Fibroblast of skin of right biceps (primary cell): ENCODE measurements at regions not wholly inside any gene's neighbourhood (a gene's known extent, or its start where the extent isn't known, plus 50 kb on each side); places are given as distances from the start of the nearest gene placed in this dataset.
A peak's percentile ranks its signal among the peaks of the same experiment; 100 is the strongest.
"Not testable (repeated sequence)": the region's sequence is repeated elsewhere in the genome, so short reads cannot be mapped to it uniquely, and the experiment has no call there.

ENCODE experiments used
- DNase-seq: peaks from one replicate; pipeline ENCODE4 v3.0.0-alpha.2; 2013

DNA sequence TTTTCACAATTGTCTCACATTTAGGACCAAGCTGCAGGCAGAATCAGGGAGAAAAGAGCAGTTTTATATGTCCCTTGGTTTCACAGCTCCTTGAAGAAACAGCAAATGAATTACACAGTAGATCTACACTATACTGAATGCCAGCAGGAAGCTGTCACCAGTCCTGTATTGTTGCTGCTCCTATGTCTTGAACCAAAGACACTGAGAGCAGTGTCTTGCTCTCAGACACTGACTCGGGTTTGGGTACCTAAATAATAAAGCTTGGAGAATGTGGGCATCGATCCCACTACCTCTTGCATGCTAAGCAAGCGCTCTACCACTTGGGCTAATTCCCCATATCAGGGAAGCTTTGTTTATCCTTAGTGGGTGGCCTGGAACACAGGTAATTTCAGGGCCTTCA, 552.7 kb downstream of the PRIM2 start:
- not testable (repeated sequence) for DNase-seq

DNA sequence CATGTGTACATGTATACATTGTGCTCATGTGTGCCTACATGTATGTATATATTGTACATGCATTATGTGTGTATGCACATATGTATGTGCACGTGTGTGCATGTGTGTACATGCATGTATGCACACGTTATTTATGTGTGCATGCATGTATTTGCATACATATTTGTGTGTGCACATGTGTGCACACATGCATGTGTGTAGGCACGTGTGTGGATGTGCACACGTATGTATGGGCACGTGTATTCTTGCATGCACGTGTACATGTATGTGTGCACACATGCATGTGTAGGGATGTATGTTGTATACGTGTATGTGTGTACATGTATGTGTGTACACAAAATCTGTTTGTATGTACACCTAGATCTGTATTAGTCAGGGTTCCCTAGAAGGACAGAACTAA, 556.0 kb downstream of the PRIM2 start:
- not testable (repeated sequence) for DNase-seq

DNA sequence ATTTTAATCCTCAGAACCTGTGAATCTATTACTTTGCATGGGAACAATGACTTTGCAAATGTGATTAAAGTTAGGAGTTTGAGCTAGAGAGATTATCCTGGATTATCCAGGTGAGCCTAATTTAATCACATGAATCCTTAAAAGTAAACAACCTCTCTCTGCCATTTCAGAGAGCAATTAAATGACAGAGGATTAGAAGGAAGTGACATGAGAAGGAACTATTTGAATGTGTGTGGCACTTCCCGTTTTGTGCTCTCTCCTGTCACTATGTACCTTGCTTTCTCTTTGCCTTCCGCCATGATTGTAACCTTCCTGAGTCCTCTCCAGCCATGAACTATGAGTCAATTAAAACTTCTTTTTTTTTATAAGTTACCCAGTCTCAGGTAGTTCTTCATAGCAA, 559.2 kb downstream of the PRIM2 start:
- not testable (repeated sequence) for DNase-seq

DNA sequence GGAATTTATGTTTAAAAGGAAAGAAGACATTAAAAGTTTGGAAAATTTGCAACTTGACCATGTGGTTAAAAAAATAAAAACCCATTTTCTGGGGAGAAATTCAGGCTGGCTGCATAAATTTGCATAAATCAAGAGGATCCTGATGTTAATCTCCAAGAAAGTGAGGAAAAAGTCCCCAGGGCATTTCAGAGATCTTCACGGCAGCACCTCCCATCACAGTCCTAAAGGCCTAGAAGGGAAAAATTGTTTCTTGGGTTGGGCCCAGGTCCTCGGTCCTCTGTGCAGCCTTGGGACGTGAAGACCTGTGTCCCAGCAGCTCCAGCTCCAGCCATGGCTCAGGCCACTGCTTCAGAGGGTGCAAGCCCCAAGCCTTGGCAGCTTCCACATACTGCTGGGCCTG, 560.3 kb downstream of the PRIM2 start:
- DNase-seq = not testable (repeated sequence)

DNA sequence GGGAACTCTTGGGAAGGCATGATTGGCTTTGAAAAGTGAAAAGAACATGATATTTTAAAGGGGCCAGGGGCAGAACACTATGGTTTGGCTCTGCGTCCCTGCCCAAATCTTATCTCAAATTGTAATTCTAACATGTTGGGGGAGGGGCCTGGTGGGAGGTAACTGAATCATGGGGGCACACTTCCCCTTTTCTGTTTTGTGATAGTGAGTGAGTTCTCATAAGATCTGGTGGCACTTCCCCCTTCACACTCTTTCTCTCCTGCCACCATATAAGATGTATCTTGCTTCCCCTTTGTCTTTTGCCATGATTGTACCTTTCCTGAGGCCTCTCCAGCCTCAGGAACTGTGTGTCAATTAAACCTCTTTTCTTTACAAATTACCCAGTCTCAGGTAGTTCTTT, 561.4 kb downstream of the PRIM2 start:
- not testable (repeated sequence) for DNase-seq

DNA sequence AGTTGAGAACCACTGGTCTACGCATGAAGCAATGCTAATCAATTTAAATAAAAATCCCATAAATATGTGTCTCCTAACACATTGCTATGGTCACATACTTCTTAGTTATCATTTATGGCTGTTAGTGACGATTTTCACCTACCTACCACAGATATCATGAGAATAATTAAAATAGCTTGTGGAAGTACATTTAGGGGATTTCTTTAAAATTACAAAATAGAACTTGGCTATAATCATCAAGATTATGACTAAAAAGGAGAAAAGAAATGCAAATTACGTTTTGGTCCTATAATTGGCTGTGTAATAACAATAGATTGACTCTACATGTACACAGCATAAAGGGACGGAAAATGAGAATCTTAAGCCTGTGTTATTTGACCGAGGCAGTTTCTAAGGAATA, 581.4 kb downstream of the PRIM2 start:
- DNase-seq = not testable (repeated sequence)

DNA sequence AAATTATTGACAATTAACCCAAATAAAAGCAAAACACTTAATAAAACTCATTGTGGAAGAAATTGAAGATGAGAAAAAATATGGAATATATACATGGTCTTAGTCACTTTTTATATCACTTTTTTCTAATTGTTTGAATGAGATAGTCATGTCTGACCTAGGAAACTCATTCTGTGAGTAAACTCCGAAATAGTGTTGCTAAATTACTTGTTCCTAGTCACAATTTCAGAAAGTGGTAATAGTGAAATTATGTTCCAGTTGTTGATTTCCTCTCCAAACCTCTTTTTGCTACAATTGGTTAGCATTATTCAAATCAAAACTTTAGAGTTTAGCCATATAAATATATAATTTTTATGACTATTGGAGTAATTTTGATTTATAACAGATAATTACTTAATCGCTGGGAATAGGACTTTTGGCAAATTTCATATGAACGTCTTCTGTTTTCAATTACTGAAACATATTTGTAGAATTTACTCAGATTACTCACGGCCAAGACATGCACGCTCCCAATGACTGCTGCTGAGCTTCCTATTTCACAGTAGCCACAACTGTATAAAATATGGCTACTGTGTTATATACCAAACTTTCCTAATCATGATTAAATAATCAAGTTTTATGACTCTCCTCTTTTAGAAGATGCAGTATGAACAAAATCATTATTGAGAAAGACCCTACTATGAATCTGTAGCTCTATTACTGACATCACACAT, 583.4 kb downstream of the PRIM2 start:
- DNase-seq = peak; percentile 34

DNA sequence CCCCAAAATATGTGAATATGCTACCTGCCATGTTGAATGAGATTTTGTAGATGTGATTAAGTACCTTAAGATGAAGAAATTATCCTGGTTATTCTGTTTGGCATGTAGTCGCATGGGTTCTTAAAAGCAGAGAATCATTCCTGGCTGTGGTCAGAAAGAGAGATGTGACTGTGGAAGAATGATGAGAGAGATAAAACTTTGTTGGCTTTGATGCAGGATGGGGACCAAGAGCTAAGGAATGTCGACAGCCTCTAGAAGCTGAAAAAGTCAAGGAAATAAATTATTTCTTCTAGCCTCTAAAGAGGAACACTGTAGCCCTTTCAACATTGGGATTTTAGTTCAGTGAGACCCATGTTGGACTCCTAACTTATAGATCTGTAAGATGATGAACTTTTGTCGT, 584.0 kb downstream of the PRIM2 start:
- DNase-seq = peak; percentile 75

DNA sequence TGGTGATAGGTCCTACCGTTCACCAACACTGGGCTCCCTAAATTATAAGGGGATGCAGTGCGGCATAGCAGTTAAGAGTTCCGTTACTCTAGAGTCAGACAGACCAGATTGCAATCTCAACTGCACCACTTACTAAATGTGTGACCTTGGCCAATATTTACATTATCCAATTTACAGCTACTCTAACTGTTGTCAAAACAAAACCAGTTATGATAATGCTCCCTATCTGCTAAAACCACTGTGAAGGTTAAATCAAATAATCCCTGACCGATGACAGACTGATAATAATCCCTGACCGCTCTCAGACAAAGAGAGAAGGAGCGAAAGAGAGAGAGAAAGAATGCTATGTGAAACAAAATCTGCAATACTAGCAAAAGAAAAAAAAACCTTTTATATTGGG, 586.9 kb downstream of the PRIM2 start:
- not testable (repeated sequence) for DNase-seq

DNA sequence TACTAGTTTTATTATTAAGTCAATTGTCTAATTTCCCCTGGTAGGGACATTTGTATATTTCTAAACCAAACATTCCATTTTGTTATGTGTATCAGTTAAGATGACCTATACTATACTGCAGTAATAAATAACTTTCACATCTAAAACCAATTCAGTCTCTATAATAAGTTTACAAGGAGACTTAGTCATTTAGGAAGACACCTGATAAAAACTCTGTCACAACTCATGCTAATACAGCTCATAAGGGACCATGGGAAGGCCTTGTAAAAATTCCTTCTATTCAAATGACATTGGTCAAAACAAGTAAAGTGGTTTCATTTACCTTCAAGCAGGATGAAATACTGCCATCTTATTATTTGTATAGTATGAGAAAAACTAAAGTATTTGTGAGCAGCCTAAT, 597.9 kb downstream of the PRIM2 start:
- not testable (repeated sequence) for DNase-seq

DNA sequence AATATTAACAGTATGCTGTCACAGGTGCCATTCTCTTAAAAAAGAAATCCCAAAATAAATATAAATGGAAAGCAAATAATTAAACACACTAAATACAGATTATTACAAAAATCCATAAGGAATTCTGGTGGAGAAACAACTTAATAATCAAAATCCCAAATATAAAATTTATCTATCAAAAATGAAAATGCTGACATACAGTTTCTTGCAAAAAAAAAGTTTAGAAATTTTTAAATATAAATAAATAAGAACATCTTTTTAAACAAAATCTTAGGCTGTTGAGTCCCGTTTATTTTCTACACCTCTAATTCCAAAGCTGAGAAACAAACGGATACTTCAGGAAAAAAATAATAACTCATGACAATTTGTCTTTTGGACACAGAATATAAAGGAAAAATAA, 625.5 kb downstream of the PRIM2 start:
- DNase-seq = not testable (repeated sequence)

DNA sequence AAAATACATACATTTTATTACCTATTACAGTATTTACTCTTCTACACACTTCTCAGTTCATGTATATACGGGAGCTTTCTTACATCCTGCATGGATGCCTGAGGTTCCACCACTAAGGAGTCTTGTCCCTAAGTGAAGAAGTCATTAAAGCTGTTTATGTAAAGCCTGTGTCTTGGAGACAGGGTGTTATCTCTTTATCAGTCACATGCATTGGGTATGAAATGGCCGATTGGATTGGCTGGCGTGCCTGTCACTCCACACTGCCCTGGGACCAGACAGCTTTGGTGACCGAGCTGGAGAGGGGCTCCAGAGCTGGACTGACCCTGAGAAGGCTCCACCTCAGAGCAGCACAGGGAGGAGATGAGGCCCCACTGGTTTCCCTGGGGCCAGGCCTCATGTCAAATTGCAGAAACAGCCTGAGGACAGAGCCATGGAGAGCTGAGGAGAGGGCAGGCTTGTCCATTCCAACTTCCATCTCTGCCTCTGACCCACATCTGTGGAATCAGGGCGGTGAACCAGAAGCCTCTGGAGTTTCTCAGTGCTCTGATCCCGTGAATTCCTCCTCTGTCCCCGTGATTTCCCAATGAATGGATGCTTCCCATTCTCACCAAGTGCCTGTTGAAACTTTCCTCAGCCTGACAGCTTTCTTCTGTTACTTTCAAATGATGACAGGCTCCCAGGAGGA, 628.8 kb downstream of the PRIM2 start:
- not testable (repeated sequence) for DNase-seq

DNA sequence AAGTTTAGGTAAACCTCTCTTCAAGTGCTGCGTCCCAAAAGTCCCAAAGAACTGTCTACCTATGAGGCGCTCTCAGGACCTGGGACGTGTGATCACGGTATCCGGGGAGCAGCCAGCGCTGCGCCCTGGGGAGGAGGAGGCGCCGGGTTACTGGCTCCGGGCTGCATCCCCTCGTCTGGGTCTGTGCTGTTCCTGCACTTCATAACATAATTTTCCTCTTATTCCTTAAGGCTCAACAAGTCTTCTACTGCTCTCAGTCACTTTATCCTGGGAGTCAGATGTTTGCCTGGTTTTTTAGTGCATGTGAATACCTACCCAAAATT, 629.3 kb downstream of the PRIM2 start:
- not testable (repeated sequence) for DNase-seq

DNA sequence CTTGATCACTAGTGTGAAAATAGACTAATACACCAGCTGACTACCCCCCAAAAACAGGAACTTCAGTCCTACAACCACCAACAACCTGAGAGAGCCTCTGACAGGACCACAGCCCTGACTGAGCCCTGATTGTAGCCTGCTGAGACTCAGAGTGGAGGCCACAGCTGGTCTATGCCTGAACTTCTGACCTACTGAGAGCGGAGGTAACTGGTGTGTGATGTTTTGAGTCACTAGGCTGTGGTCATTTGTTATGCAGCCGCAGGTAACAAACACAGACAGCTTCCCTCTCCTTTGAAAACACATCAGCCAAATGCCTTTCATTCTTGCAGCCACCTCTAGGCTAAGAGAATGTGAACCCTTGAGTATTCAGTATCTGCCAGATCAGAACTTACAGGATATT, 631.1 kb downstream of the PRIM2 start:
- not testable (repeated sequence) for DNase-seq

DNA sequence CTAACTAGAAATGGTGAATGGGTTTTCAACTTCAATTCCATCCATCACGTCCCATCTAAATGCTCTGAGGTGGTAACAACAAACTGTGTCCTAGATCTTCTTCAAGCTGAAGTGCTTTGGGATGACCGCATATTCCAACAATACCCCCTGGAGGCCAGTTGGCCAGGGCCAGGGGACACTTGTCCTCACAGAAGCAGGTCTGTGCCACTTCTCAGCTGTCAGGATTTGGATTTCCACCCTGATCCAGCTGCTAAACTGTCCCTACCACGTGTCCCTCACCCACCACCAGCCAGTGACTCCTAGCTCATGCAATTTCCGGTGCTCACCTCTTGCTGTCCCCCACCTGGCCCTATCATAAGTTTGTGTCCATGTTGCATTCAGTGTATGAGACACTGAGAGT, 633.0 kb downstream of the PRIM2 start:
- DNase-seq = not testable (repeated sequence)

DNA sequence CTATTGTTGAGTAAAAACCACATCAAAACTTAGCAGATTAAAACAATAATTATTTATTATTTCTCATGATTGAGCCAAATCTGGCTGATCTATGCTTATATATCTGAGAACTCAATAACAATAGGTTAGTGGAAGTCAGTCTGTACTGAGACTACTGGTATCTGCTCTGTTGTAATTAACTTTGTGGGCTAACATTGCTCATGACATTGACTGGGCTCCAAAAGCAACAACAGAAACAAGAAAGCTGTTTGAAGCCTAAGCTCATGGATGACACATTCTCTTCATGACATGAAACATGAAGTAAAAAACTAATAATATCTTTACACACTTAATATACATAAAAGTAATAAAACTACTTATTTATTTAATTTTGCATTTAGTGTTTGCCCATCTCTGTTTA, 649.3 kb downstream of the PRIM2 start:
- not testable (repeated sequence) for DNase-seq

DNA sequence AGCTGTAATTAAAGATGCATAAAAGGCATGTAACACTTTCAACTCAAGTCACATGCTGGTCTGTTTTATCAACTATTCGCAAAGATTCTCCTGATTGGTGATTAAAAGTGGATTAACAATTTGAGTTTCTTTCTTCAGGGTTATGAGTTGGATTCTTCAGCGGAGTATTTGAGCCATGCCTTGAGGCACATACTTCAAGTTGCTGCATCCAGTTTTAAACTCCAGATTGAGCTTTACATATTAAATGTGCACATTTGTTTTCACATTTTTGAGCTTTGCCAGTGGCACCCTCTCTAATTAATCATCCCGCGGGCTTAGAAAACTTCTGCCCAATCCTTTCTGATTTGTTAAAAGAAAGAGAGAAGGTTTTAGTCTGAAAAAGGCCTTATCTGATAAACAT, 654.5 kb downstream of the PRIM2 start:
- not testable (repeated sequence) for DNase-seq

DNA sequence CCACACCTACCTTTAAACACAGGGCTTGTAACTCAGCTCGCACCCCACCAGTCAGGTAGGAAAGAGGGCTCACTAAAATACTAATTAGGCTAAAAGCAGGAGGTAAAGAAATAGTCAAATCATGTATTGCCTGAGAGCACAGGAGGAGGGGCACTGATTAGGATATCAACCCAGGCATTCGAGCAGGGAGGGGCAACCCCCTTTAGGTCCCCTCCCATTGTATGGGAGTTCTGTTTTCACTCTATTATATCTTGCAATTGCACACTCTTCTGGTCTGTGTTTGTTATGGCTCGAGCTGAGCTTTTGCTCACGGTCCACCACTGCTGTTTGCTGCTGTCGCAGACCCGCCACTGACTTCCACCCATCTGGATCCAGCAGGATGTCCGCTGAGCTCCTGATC, 657.2 kb downstream of the PRIM2 start:
- no peak for DNase-seq

DNA sequence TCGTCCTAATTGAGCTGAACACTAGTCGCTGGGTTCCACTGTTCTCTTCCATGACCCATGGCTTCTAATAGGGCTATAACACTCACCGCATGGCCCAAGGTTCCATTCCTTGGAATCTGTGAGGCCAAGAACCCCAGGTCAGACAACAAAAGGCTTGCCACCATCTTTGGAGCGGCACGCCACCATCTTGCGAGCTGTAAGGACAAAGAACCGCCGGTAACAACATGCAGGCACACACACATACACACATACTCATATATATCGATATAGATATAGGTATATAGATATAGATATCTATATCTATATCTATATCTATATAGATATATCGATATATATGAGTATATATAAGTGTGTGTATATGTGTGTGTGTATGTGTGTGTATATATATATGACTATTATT, 657.7 kb downstream of the PRIM2 start:
- not testable (repeated sequence) for DNase-seq

DNA sequence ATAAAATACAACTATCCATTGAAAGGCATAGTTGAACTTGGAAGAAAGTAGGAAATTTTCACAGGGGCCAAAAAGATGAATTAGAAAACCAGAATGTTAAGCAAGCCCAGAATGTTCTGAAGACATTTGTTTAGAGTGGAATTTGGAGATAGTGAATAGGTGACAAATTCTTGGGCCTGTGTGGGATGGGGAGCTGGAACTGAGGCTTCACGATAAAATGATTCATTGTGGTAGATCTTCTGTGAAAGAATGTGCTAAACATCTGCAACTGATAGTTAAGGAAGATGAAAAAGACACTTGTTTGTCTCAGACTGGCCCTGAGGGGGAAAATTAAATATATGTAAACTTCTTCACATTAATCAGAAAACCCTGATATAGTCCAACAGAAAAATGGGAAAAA, 658.9 kb downstream of the PRIM2 start:
- DNase-seq = not testable (repeated sequence)

DNA sequence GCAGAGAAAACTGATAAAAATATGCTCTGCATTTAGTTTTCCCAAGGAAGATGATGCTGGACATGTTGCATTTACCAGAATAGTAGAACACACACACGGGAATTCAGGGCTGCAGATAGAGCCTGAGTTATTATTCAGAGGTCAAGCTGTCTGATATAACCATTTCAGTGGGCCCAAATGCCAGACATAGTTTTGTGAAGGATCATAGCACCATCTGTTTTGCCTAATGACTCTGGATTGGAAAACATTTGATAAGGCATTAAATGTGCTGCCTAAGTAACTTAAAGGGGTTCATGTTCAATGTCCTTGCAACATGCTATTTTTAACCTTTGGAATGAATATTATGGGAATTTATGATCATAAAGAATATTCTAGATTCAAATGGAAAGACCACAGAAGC, 666.2 kb downstream of the PRIM2 start:
- DNase-seq = peak; percentile 8

DNA sequence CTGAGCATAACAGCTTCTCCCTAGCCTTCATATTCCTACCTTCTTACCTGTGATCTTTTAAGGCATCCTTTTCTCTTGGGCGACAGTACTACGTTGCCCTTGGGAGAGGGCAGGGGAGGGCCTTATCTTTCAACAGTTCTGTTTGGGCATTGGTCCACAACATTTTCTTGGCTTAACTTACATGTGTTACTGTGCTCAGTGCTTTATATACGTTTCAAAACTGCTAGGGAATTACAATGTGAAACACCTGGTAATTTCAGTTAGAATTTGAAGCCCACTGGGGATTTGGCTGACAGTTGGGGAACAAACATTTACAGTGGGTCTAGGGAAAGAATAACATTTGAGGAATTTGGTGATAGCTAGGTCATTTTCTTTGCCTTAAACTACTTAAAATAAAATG, 667.1 kb downstream of the PRIM2 start:
- DNase-seq = not testable (repeated sequence)

DNA sequence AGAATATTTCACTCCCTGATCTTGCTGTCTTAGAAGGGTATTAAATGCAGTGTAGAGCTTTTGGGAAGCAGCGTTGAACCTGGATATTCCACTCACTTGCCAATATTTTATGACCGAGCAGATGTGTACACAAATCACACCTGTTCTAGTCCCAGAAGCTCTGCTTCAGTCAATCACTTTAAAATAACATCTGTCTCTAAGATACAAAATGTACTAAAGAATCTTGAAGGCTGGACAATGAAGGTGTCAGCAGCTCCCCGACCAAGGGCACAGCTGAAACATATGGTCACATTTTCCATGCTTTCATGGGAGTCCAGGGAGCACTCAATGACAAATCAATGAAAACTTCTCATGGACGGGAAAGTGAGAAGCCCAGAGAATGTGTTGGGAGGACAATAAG, 668.3 kb downstream of the PRIM2 start:
- not testable (repeated sequence) for DNase-seq

DNA sequence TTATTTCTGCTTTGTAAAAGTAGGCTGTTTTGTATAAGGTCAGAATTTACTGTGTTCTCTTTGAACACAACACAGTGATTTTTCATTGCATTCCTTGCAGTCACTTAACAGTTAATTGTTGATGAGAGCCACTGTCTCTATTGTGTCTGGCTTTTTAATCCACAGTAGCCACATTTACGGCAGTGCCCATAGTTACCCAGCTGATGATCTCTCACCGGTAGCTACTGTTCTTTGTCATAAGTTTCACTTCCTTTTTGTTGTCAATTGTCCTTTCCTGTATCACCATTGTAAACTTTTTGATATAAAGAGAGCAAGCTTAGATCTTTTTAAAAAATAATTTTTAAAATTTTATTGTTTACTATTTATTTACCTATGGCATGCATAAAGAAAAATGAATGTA, 669.2 kb downstream of the PRIM2 start:
- DNase-seq = not testable (repeated sequence)
